Adrenal gland (tissue), 9 donors: ENCODE measurements at regions not wholly inside any gene's neighbourhood (a gene's known extent, or its start where the extent isn't known, plus 50 kb on each side); places are given as distances from the start of the nearest gene placed in this dataset.

ENCODE experiments used
- DNase-seq, 7 donors: peaks; one replicate each; pipeline ENCODE4 v3.0.0-alpha.2; 2019 to 2020
- H3K27ac ChIP-seq, 5 donors: fragments of 200-600 bp; sonication (generic) in 4 of 5; 1 replicate in 3 of 5; 2 replicates in 2 of 5; pipeline versions ENCODE4 v1.5.1 to v1.8.0; 2016 to 2020; ENCODE audit warnings: mild to moderate bottlenecking in 1 of 5
- H3K27me3 ChIP-seq: fragments of 200-600 bp; 2 replicates; pipeline ENCODE4 v1.8.0; 2021
- H3K36me3 ChIP-seq, 2 donors: fragments of 200-600 bp; replicated peaks in 1 of 2; 1 replicate in 1 of 2; 2 replicates in 1 of 2; pipeline versions ENCODE4 v1.5.1 to v1.8.0; 2018 to 2022
- H3K4me1 ChIP-seq, 2 donors: fragments of 200-600 bp; replicated peaks in 1 of 2; 1 replicate in 1 of 2; 2 replicates in 1 of 2; pipeline versions ENCODE4 v1.5.1 to v1.8.0; 2018 to 2021
- H3K4me3 ChIP-seq, 4 donors: fragments of 200-600 bp; sonication (generic) in 3 of 4; one replicate each; pipeline ENCODE4 v1.5.1; 2016 to 2018
- H3K9me3 ChIP-seq, 3 donors: fragments of 200-600 bp; sonication (generic) in 1 of 3; replicated peaks in 1 of 3; 1 replicate in 2 of 3; 2 replicates in 1 of 3; pipeline versions ENCODE4 v1.5.1 to v1.8.0; 2016 to 2021
- POLR2A ChIP-seq, 2 donors: fragments of 450-650 bp; IDR thresholded peaks; one replicate each; pipeline ENCODE4 v1.6.1; 2017; ENCODE audit warnings: antibody characterized with exemption in 2 of 2, mild to moderate bottlenecking in 2 of 2, moderate library complexity in 1 of 2
- WGBS, 4 donors: extraction: QIAGEN DNeasy Blood & Tissue Kit in 2 of 4; methylation state at CpG; one replicate each; pipeline versions ENCODE4 v1.1.5 to v1.1.7; 2013 to 2017; 5-methylcytosine and 5-hydroxymethylcytosine counted together
- intact Hi-C, 2 donors: fragments of 100-400 bp; cut with DNase I; formaldehyde crosslinking; loops; one replicate each; pipeline versions ENCODE4 v1.14.1 to v1.15.0; 2022 to 2023
- TF ChIP-seq, protein P1 (sequence below), 6 experiments: fragments of 450-650 bp in 4 of 6; fragments of 200-600 bp in 2 of 6; sonication (generic) in 1 of 6; IDR thresholded peaks; 1 replicate in 5 of 6; 2 replicates in 1 of 6; pipeline versions ENCODE4 v1.5.1 to v1.8.0; 2016 to 2021; ENCODE audit warnings: antibody characterized with exemption in 6 of 6, mild to moderate bottlenecking in 2 of 6, moderate library complexity in 1 of 6
- donor health status: healthy with polysubstance abuse.
- donor health status: Bipolar disorder and iron deficiency.
- donor health status: DM: yes; HTN: yes; CAD: no.
- donor health status: DM: no; HTN: no; CAD: no.
- donor health status: DM: no; HTN: no; CAD: no.

DNA sequence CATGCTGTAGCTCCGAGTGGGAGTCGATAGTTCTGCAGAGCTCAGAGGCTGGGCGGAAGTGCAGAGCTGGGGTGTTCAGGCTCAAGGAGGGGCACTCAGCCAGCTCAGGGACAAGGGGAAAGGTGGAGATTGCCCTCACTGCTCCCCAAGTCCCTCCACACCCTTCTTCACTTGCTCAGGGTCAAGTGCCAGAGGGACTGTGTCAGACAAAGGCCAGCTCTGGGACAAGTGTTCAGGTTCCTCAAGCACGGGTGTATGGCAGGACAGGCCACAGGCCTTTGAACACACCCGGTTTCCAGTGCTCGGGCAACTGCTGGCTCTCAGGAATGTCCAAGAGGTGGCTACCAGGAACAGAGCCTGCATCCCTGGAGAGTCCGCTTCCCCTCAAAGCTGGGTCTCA lies 293.0 kb upstream of the PODXL start:
- Histone ChIP-seq H3K36me3 (no peaks in the 10 kb centered on the region), H3K9me3 (no peaks in the 10 kb centered on the region), H3K4me3 (no peak overlapping the region), H3K27ac (no peak overlapping the region), H3K4me1 (no peaks in the 10 kb centered on the region), H3K27me3 (no peaks in the 10 kb centered on the region)
- TF ChIP-seq, protein P1, sequence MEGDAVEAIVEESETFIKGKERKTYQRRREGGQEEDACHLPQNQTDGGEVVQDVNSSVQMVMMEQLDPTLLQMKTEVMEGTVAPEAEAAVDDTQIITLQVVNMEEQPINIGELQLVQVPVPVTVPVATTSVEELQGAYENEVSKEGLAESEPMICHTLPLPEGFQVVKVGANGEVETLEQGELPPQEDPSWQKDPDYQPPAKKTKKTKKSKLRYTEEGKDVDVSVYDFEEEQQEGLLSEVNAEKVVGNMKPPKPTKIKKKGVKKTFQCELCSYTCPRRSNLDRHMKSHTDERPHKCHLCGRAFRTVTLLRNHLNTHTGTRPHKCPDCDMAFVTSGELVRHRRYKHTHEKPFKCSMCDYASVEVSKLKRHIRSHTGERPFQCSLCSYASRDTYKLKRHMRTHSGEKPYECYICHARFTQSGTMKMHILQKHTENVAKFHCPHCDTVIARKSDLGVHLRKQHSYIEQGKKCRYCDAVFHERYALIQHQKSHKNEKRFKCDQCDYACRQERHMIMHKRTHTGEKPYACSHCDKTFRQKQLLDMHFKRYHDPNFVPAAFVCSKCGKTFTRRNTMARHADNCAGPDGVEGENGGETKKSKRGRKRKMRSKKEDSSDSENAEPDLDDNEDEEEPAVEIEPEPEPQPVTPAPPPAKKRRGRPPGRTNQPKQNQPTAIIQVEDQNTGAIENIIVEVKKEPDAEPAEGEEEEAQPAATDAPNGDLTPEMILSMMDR (IDR thresholded peaks at IDR 0.05), result no peak
- TF ChIP-seq POLR2A (IDR thresholded peaks at IDR 0.05), result no peak
- DNase-seq, result no peak
- 88 to 93% (median 90%) methylated on average over 3 to 7 of the region's 7 CpGs for WGBS, 4 donors
- intact Hi-C loops, result no loop called here

DNA sequence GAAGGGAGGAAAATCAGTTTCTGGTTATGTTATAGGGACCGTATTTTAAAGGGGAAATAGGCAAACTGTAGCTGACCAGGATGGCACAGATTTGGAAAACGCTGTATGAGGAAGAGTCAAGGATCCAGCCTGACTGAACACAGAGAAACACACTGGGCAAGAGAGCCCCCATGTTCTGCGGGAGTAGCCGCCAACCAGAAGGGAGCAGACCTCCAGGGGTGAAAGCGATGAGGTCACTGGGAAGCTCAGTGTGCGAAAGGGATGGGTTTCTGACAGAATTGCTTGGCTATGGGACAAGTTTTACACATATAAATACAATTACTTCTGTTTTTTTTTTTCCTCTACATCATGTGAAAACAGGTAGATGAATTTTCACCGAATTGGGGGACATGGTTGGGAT lies 291.6 kb upstream of the PODXL start:
- TF ChIP-seq POLR2A (IDR thresholded peaks at IDR 0.05), result no peak
- TF ChIP-seq, protein P1 (IDR thresholded peaks at IDR 0.05), result no peak
- no peaks in the 10 kb centered on the region for H3K9me3 ChIP-seq
- H3K27me3 ChIP-seq, result no peaks in the 10 kb centered on the region
- DNase-seq, result no peak
- H3K27ac ChIP-seq, result no peak overlapping the region
- WGBS, 4 donors, result 76 to 83% (median 78%) methylated on average over 7 of the region's 7 CpGs
- H3K36me3 ChIP-seq, result no peaks in the 10 kb centered on the region
- no peak overlapping the region for H3K4me3 ChIP-seq
- H3K4me1 ChIP-seq, result no peaks in the 10 kb centered on the region
- intact Hi-C loops, result no loop called here

DNA sequence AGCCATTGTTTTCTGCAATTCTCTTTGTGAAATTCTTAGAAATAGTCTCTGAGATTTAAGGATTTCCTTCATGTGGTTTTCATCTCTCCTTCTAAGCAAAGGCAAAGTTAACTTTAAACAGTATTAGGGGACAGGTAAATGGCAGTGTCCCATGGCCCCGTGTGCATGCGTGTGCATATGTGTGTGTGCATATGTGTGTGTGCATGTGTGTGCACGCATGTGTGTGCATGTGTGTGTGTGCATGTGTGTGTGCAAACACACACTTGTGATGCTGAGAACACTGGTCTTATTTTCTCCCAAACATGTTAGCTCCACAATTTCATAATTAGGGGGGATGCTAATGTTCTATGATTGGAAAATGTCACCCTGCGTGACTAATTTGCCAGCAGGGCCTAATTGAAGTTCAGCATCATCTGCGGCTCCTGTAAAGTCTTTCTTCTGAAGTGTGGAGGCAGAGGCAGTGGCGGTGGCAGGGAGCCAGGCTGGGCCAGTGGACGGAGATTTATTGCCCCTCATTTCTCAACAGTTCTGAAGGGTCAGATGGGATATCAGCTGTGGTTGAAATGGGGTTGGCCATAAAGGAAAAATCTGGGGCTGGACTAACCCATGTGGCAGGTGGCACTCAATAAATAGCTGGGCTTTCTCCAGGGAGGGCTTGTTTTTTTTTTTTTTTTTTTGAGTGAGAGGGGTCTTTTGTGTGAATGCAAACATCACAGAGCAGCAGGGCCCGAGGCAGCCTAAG lies 289.3 kb upstream of the PODXL start:
- no peaks in the 10 kb centered on the region for H3K9me3 ChIP-seq
- WGBS, 4 donors, result 66 to 79% (median 74%) methylated on average over 8 of the region's 8 CpGs
- intact Hi-C loops, result no loop called here

DNA sequence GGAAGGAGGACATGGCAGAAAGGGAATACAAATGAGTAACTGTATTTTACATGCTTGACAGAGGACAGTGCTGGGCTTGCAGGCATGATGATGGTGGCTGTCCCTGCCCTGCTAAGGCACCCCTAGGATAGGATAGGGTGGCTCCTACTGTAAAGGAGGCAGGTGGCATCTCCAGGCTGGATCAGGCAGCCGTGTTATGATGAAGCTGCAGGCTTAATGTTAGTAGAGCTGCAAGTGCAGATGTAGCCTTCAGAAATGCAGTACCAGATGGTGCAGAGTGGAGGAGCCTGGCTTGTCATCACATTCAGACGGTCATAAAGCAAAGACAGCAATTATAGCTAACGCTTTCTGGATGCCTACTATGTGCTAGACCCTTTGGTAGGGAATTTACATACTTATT lies 287.9 kb upstream of the PODXL start:
- DNase-seq, result no peak
- no peaks in the 10 kb centered on the region for H3K4me1 ChIP-seq
- intact Hi-C loops, result no loop called here

More for the DNA sequence above, 289.3 kb upstream of the PODXL start:
- DNase-seq, result no peak
- Histone ChIP-seq H3K4me1 (no peaks in the 10 kb centered on the region), H3K36me3 (no peaks in the 10 kb centered on the region), H3K4me3 (no peak overlapping the region), H3K27ac (no peak overlapping the region), H3K27me3 (no peaks in the 10 kb centered on the region)
- TF ChIP-seq, protein P1 (IDR thresholded peaks at IDR 0.05), result no peak

More for the DNA sequence above, 287.9 kb upstream of the PODXL start:
- no peak overlapping the region for H3K4me3 ChIP-seq
- H3K36me3 ChIP-seq, result no peaks in the 10 kb centered on the region
- no peaks in the 10 kb centered on the region for H3K27me3 ChIP-seq
- 9 to 34% (median 29%) methylated on average over 3 of the region's 3 CpGs for WGBS, 4 donors
- no peaks in the 10 kb centered on the region for H3K9me3 ChIP-seq
- no peak for TF ChIP-seq POLR2A (IDR thresholded peaks at IDR 0.05)
- TF ChIP-seq, protein P1 (IDR thresholded peaks at IDR 0.05), result no peak
- no peak overlapping the region for H3K27ac ChIP-seq
